ENCODE measurements at regions not wholly inside any gene's neighbourhood (a gene's known extent, or its start where the extent isn't known, plus 50 kb on each side); places are given as distances from the start of the nearest gene placed in this dataset.

DNA sequence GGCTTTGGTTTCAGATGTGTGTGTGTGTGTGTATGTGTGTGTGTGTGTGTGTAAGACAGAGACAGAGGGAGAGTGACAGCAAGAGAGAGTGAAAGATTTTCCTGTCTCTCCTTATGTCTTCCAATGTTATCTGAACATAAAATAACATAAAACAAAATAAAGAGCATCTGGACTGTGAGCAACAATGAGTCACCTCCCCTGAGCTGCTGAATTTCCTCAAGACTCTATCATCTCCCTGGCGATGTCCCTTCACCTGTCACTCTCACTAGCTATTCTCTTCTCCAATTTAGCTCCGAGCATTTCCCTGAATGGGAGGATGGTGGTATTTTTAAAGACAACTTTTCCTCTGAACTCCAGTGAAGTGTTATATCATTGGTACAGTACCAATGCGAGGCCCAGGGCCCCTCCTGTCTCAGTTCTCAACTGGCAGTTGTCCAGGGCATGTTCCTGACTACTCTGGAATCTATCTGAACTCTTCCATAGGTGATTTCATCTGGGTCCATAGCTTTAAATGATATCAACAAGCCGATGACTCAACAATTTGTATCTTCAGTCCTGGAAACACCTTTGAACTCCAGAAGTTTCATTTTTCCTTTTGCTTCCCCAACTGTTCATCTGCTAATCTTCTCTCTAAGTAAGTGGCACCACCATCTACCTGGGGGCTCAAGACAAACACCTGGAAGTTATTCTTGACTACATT, 195.0 kb upstream of the CLNK start:
- no peak for DNase-seq

DNA sequence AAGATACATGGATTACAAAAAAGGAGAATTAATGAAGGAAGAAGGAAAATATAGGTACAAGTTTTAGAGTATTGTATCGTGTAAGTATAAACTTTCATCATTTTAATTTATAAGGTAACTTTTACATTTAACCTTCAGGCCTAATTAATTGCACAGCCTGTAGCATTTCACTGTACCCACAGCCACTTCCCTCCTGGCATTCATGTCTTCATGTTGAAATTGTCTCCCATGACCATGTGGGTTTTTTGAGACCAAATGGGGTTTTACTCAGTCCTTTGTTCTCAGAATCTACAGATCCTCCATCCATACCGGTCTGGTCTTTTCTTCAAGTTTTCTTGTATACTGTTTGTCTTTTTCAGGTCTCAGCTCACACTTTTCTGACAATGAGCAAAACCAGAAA, 194.3 kb upstream of the CLNK start:
- no peak for DNase-seq

GRCh38 chr4:10877076-10877475, 192.5 kb upstream of the CLNK start:
- DNase-seq: no peak

DNA sequence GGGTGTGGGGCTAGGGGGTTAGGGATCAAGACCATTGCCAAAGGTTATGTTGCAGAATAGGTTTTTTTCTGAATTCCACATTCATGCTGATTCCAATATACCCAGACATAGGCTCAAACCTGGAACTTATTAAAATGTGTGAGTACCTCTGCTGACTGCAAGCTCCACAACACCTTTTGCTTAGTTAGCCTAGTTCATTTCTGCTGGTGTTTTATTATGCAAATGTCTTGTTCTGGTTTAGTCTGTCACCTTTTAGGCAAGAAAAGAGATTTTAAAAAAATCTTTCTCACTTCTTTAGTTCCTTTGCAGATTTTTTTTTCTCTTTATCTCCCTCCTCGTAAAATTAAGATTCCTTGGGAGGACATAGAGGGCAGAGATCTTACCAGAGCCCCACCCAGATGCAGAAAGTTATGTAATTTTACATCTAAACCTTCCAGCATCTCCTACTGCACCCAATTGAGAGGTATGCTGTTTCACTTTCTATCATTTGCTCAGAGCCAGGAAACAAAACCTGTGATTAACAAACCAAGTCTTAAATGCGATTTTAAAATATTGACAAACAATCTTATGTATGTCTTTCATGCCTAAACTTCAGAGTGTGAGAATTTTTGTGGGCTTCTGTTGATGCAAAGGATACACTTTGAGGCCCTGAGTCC, 190.7 kb upstream of the CLNK start:
- DNase-seq: no peak

DNA sequence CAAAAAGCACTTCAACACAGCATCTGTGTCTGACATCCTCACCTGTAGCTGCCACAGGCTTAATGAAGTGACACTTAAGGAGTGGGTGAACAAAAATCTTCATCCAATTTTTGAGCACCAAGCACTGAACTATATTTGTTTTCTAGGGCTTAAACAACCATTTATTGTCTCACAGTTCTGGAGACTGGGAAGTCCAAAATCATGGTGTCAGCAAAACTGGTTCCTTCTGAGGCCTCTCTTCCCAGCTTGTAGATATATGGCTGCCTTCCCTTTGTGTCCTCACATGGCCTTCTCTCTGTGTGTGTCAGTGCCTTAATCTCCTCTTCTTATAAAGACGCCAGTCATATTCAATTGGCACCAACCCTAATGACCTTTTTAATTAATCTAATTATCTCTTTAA, 189.2 kb upstream of the CLNK start:
- no peak for DNase-seq

DNA sequence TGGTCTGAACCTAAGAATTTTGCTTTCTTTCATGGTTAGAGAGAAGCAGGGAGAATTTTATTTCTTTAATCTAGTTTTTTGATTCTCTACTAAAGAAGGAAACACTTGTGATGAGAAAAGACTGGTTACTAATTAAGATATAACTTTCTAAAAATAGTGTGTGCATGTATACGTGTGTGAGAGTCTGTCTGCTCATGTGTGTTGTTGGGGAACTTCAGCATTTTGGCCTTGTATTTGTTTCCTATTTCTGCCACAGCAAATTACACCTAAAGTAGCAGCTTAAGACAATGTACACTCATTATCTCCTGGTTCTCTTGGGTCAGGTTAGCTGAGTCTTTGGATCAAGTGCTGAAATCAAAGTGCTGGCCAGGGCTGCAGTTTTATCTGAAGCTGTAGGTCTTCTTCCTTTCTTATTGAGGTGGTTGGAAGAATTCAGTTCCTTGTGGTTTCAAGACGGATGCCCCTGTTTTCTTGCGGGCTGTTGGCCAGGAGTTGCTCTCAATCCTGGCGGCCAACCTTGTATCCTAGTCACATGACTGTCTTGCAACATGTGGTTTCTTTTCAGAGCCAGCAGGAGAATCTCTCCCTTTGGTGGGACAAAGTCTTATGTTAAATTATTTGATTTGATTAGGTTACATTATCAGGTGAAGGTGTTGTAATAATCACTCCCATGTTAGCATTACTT, 188.4 kb upstream of the CLNK start:
- no peak for DNase-seq

DNA sequence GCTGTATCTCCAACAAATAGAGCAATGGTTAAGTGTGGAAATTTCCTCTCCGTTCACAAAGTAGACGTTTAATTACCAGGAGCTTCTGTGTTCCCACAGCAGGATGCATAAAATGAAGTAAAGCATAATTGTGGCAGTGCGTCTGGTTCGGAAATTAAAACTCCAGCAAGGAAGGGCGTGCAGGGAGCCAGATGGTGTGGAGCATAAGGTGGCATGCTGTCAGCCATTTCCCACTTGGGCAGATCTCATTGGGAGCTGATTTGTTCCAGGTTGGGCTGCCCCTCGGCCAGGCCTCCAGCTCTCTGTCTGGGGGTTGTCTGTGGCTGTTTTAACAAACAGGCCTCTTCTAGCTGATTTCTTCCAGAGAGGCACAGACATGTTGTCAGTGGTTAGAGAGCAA, 182.1 kb upstream of the CLNK start:
- DNase-seq: no peak

DNA sequence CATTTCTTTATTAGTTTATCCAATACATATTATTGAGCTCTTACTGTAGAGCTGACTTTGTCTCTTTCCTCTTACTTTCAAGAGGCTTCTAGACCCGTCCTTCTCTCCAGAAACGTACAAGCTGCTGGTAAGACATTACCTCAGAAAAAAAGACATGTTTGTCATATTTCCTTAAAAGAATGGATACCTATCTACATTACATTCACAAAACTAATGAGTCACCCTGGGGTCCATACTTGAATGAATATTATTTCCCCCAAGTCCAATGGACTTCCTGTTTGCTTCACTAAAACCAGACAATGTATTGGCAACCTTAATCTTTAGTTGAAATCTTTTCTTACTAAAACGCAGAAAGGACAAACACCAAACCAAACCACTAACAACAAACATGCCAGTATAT, 176.5 kb upstream of the CLNK start:
- no peak for DNase-seq

DNA sequence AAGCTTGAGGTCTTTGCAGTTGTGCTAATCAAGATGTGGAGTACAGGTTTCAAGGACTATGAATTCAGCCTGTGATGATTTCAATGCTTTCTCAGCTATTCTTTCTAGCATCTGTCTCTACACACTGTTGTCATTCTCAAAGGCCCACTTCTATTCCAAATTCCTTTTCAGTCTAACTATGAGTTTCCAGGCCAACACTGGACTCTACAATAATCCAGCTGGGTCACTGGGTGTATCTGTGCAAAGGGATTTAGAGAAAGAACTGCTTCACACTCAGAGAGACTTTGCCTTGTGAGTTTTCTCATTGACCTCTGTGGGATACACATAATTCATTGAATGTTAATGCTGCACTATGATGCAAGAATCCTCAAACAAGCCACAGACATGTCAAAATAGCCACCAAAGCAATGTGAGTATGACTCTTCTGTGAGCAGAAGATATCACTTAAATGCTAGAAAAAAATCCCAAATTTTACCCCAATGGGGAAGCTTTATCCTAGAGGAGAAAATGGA, 171.8 kb upstream of the CLNK start:
- DNase-seq: no peak

DNA sequence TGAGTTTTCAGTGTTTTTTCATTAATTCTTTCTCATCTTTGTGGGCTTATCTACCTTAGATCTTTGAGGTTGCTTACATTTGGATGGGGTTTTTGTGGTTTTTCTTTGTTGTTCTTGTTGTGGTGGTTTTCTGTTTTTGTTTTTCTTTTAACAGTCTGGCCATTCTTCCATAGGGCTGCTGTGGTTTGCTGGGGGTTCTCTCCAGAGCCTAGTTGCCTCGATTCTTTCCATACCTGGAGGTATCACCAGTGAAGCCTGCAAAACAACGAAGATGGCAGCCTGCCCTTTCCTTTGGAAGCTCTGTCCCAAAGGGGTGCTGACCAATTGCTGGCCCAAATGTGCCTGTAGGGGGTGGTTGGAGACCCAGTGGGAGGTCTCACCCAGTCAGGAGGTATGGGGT, 168.6 kb upstream of the CLNK start:
- DNase-seq: no peak

GRCh38 chr4:10841697-10842096, 157.1 kb upstream of the CLNK start:
- DNase-seq: no peak

- DNase-seq: no peak
Observed at GRCh38 chr4:10837151-10837550, 152.6 kb upstream of the CLNK start.

GRCh38 chr4:10832806-10833628, 148.4 kb upstream of the CLNK start:
- no peak for DNase-seq

DNA sequence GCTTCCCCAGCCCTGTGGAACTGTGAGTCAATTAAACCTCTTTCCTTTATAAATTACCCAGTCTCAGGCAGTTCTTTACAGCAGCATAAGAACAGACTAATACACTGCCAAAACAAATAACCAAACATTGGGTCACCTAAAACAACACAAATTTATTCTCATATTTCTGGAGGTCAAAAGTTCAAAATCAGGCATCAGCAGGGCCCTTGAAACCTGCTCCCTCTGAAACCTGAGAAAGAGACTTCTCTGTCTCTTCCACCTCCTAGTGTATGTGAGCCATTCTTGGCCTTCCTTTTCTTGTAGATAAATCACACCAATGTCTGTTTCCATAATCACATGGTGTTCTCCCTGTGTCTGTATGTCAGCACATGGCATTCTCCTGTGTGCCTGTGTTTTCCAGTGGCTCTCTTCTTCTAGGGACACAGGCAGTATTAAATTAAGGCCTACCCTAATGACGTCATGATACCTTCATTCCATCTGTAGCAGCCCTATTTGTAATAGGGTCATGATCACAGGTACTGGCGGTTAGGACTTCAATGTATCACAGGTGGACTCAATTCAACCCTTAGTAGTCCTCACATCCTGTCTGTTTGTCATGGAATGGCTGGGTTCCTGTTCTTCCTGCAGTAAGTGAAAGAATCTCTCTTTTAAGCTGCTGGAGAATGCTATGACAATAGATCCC, 147.3 kb upstream of the CLNK start:
- DNase-seq: no peak

- DNase-seq: peak; percentile 54
Observed at GRCh38 chr4:10828918-10829538, 144.5 kb upstream of the CLNK start.

DNA sequence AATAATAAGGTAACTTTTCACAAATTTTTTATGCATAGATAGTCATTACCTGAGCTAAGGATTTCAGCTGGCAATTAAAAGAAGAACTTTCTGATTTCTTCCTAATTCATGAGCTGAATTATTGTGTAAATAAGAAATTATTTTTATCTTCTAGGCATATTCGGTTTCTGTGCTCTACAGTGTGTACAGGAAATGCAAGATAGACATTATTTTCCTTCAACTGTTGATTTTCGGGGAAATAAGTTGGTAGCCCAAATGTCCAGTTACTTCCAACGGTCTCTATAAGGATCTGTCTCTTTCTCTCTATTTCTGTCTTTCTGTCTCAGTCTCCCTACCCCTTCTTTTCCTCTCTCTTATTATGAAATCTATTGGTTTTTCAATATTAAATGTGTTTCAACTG, 137.3 kb upstream of the CLNK start:
- no peak for DNase-seq

DNA sequence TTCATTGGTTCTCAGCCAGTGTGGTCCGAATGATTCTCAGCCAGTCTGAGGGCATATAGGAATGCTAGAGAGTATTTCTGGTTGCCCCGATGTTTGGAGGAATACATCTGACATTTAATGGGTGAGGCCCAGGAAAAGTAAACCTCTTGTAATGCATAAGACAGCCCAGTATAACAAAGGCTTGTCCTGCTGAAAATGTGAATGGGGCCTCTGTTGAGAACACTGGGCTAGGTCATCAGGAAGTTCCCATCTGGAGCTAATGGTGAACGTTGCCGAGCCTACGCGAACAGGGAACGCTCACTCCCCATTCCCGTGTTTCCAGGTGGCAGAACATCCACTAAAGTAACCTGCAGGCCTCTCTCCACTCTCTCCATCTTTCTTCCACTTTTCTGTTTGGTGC, 132.0 kb upstream of the CLNK start:
- no peak for DNase-seq

- DNase-seq: no peak
Observed at GRCh38 chr4:10811991-10812390, 127.4 kb upstream of the CLNK start.

GRCh38 chr4:10810411-10810810, 125.8 kb upstream of the CLNK start:
- DNase-seq: no peak

- DNase-seq: no peak
Observed at GRCh38 chr4:10809905-10810304, 125.3 kb upstream of the CLNK start.

GRCh38 chr4:10808591-10808990, 124.0 kb upstream of the CLNK start:
- no peak for DNase-seq

- DNase-seq: no peak
Observed at GRCh38 chr4:10806953-10807645, 122.5 kb upstream of the CLNK start.

Measured in islet precursor cell (in vitro differentiated cells).